ENCODE measurements at regions not wholly inside any gene's neighbourhood (a gene's known extent, or its start where the extent isn't known, plus 50 kb on each side); places are given as distances from the start of the nearest gene placed in this dataset.

- TF ChIP-seq ZNF398 (tag by site-specific recombination; IDR thresholded peaks at IDR 0.05): peak; percentile 36; the same call in 1 of the 2 replicates
- no peak for TF ChIP-seq ZNF311 (tag by site-specific recombination; IDR thresholded peaks at IDR 0.05; ENCODE audit: borderline replicate concordance)
- no peak for TF ChIP-seq ZNF423 (tag by site-specific recombination; IDR thresholded peaks at IDR 0.05)
- no peak for TF ChIP-seq ZNF18 (tag by site-specific recombination; IDR thresholded peaks at IDR 0.05)
- TF ChIP-seq ZNF585B (tag by site-specific recombination; IDR thresholded peaks at IDR 0.05): no peak
- TF ChIP-seq ZBTB8A (tag by site-specific recombination; IDR thresholded peaks at IDR 0.05): no peak; the same call in 1 of the 2 replicates
Observed at GRCh38 chr3:102089904-102090720, 240.8 kb downstream of the NFKBIZ start.

Measured in HEK293 (cell line).